Kidney (tissue), 13 donors: ENCODE measurements at regions not wholly inside any gene's neighbourhood (a gene's known extent, or its start where the extent isn't known, plus 50 kb on each side); places are given as distances from the start of the nearest gene placed in this dataset.

ENCODE experiments used
- DNase-seq, 5 donors: peaks; one replicate each; pipeline ENCODE4 v3.0.0-alpha.2; 2013 to 2020
- FAIRE-seq: peaks from 2 replicates; lab custom pipeline; 2012; peaks lifted over from hg19 to GRCh38; lab: Jason Lieb, UNC
- H3K27ac ChIP-seq, 2 donors: one replicate each; pipeline ENCODE4 v1.7.0; 2013; ENCODE audit warnings: low read depth in 2 of 2, low read length in 2 of 2, inconsistent platforms in 1 of 2
- H3K27me3 ChIP-seq: one replicate; pipeline ENCODE4 v1.7.1; 2013; ENCODE audit warnings: low read length, inconsistent platforms; ENCODE audit not compliant: control insufficient read depth, insufficient read depth
- H3K36me3 ChIP-seq, 3 donors: one replicate each; pipeline versions ENCODE4 v1.7.0 to v1.7.1; 2013; ENCODE audit warnings: low read length in 3 of 3, control low read depth in 1 of 3, inconsistent platforms in 1 of 3; ENCODE audit not compliant: insufficient read depth in 3 of 3, control insufficient read depth in 2 of 3
- H3K4me1 ChIP-seq, 3 donors: one replicate each; pipeline versions ENCODE4 v1.7.0 to v1.7.1; 2013; ENCODE audit warnings: low read length in 3 of 3, inconsistent platforms in 1 of 3, low read depth in 1 of 3; ENCODE audit not compliant: control insufficient read depth in 2 of 3, insufficient read depth in 2 of 3
- H3K4me3 ChIP-seq, 3 donors: one replicate each; pipeline versions ENCODE4 v1.7.0 to v1.8.1; 2013; ENCODE audit warnings: low read length in 3 of 3, control low read depth in 1 of 3, inconsistent platforms in 1 of 3
- H3K9ac ChIP-seq, 3 donors: one replicate each; pipeline versions ENCODE4 v1.7.0 to v1.7.1; 2013; ENCODE audit warnings: low read length in 3 of 3, control low read depth in 1 of 3, inconsistent platforms in 1 of 3
- H3K9me3 ChIP-seq, 3 donors: one replicate each; pipeline versions ENCODE4 v1.7.0 to v1.7.1; 2013; ENCODE audit warnings: low read length in 3 of 3, control low read depth in 1 of 3, inconsistent platforms in 1 of 3; ENCODE audit not compliant: control insufficient read depth in 2 of 3, insufficient read depth in 1 of 3
- CTCF ChIP-seq: IDR thresholded peaks from 3 replicates; pipeline ENCODE4 v1.5.1; 2012; ENCODE audit warnings: mild to moderate bottlenecking, moderate library complexity, borderline replicate concordance; ENCODE audit not compliant: insufficient read depth; ENCODE audit errors: extremely low read depth
- intact Hi-C: fragments of 100-400 bp; cut with DNase I; formaldehyde crosslinking; loops from one replicate; pipeline ENCODE4 v1.11.1; 2022
- donor health status: control.
- donor health status: control.
- donor health status: control.
- donor health status: control.
- donor health status: control.
- donor health status: DM: yes; HTN: yes; CAD: no.
- donor health status: Normal renal cell carcinoma (clear cell type).

- no peaks in the 10 kb centered on the region for H3K9me3 ChIP-seq
- no peak for DNase-seq
- H3K27ac ChIP-seq, result no peak overlapping the region
- intact Hi-C loops, result no loop called here
- H3K4me3 ChIP-seq, result no peak overlapping the region
- no peak for FAIRE-seq
- H3K36me3 ChIP-seq, result no peaks in the 10 kb centered on the region
- no peaks in the 10 kb centered on the region for H3K27me3 ChIP-seq
- no peak overlapping the region for H3K9ac ChIP-seq
- TF ChIP-seq CTCF, result no peak
- H3K4me1 ChIP-seq, result no peaks in the 10 kb centered on the region
These were observed 459.1 kb downstream of the SETD4 start for GRCh38 chr21:35601211-35601610.

- Histone ChIP-seq H3K27ac (no peak overlapping the region), H3K27me3 (no peaks in the 10 kb centered on the region), H3K9ac (no peak overlapping the region), H3K4me1 (no peaks in the 10 kb centered on the region), H3K9me3 (no peaks in the 10 kb centered on the region), H3K4me3 (no peak overlapping the region), H3K36me3 (no peaks in the 10 kb centered on the region)
- TF ChIP-seq CTCF, result no peak
- intact Hi-C loops, result no loop called here
- no peak for FAIRE-seq
- DNase-seq, result no peak
These were observed 461.2 kb downstream of the SETD4 start for GRCh38 chr21:35599164-35599563.

GRCh38 chr21:35597750-35598339 is 462.5 kb downstream of the SETD4 start:
- TF ChIP-seq CTCF, result no peak
- Histone ChIP-seq H3K36me3 (no peaks in the 10 kb centered on the region), H3K4me1 (no peaks in the 10 kb centered on the region), H3K9ac (no peak overlapping the region), H3K27me3 (no peaks in the 10 kb centered on the region), H3K9me3 (no peaks in the 10 kb centered on the region), H3K27ac (no peak overlapping the region), H3K4me3 (no peak overlapping the region)
- FAIRE-seq (no peak), DNase-seq (no peak)
- intact Hi-C loops, result no loop called here

- H3K9me3 ChIP-seq, result no peaks in the 10 kb centered on the region
- H3K9ac ChIP-seq, result no peak overlapping the region
- H3K4me3 ChIP-seq, result no peak overlapping the region
- FAIRE-seq (no peak), DNase-seq (no peak)
- no peak overlapping the region for H3K27ac ChIP-seq
- H3K4me1 ChIP-seq, result no peaks in the 10 kb centered on the region
- no peaks in the 10 kb centered on the region for H3K27me3 ChIP-seq
- TF ChIP-seq CTCF, result no peak
- intact Hi-C loops, result no loop called here
- no peaks in the 10 kb centered on the region for H3K36me3 ChIP-seq
These were observed 465.4 kb downstream of the SETD4 start for GRCh38 chr21:35594905-35595304.
